Cardiac fibroblast (primary cell): ENCODE measurements at regions not wholly inside any gene's neighbourhood (a gene's known extent, or its start where the extent isn't known, plus 50 kb on each side); places are given as distances from the start of the nearest gene placed in this dataset.

ENCODE experiments used
- DNase-seq, 2 donors: peaks; one replicate each; pipeline versions ENCODE4 v3.0.0 to v3.0.0-alpha.2; 2010; ENCODE audit warnings: low read depth in 2 of 2
- H3K4me3 ChIP-seq, 2 donors: replicated peaks in 1 of 2; 1 replicate in 1 of 2; 2 replicates in 1 of 2; pipeline ENCODE4 v1.5.1; 2011; ENCODE audit warnings: low read depth in 2 of 2, low read length in 2 of 2, mild to moderate bottlenecking in 2 of 2, moderate library complexity in 1 of 2
- TF ChIP-seq, protein P1 (sequence below): IDR thresholded peaks from one replicate; pipeline ENCODE4 v1.5.1; 2011; ENCODE audit warnings: low read depth, mild to moderate bottlenecking, low read length, inconsistent platforms

DNA sequence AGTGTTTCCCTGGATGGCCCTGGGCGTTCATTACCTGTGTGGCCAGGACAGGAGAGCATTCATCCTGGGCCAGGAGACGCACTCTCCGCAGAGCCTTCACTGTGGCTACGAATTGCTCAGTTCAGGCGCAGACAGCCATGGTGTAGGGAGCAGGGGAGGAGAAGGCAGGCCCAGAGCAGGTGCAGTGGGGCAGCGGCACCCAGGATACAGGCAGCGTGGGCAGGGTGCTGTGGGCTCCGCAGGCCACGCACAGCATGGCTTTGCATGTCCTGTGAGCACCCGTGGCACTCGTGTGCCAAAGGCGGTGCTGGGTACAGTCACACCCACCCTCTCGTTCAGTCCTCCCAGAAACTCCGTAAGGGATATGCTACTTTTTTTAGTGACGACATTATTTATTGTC is 124.2 kb upstream of the B3GAT1 start:
- H3K4me3 ChIP-seq = no peak overlapping the region
- no peak for DNase-seq
- TF ChIP-seq, protein P1, sequence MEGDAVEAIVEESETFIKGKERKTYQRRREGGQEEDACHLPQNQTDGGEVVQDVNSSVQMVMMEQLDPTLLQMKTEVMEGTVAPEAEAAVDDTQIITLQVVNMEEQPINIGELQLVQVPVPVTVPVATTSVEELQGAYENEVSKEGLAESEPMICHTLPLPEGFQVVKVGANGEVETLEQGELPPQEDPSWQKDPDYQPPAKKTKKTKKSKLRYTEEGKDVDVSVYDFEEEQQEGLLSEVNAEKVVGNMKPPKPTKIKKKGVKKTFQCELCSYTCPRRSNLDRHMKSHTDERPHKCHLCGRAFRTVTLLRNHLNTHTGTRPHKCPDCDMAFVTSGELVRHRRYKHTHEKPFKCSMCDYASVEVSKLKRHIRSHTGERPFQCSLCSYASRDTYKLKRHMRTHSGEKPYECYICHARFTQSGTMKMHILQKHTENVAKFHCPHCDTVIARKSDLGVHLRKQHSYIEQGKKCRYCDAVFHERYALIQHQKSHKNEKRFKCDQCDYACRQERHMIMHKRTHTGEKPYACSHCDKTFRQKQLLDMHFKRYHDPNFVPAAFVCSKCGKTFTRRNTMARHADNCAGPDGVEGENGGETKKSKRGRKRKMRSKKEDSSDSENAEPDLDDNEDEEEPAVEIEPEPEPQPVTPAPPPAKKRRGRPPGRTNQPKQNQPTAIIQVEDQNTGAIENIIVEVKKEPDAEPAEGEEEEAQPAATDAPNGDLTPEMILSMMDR = no peak

DNA sequence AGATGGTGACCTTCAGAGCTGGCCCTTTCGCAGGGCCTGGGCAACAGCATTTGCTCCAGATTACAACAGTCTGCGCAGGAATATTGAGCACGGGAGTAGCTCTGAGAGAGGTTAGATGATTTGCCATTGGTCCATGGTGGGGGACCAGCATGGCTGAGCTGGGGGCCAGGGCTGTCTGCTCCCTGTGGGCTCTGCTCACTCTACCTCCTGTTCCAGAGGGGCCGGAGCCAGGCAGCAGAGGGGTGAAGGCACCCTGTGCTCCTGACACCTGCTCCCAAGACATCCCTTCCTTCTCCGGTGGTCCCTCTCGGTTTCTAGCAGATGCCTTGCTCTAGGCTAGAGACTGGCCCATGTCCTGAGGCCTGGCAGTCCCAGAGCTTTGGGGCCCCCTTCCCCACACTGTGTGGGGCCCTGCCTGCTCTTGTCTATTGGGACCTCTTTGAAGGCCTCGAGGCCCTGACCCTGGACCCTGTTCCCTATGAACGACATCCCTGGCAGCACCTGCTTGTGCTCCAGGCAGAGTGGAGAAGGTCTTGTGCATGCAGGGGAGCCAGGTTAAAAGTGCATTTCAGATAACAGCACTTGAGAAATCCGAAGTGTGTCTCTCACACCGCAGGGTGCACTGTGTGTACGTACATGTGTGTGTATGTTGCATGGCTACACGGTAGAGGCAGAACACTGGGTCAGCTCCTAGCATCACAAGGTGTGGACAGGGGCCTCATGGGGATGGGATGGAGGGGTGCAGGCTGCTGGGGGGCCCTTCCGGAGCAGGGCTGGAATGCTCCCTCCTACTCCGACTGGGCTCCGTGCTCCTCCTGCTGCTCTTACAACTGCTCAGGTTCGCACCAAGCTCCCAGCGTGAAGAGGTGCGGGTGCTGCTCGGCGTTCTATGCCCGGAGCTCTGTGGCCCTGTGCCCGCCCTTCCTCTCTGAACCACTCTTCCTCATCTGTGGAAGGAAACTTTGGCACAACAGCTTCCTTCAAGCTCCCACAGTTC is 123.3 kb upstream of the B3GAT1 start:
- no peak overlapping the region for H3K4me3 ChIP-seq
- DNase-seq = no peak
- TF ChIP-seq, protein P1 = no peak

DNA sequence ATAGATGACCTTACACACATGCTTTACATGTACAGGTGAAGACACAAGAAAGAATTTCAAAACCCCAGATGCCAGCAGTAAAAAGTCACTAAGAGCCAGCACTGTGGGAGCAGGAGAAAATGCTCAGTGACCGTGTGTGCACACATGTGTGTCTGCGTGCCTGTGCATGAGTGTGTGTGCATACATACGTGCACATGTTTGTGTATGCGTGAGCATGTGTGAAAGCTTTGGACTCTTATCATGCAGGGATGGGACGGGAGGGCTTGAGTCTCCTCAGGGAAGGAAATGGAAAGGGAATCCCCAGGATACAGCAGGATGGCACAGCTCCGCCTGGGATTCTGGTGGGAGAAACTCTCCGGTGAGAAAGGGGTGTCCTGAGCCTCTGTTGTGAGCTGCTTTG is 121.5 kb upstream of the B3GAT1 start:
- DNase-seq = no peak
- H3K4me3 ChIP-seq = no peak overlapping the region
- TF ChIP-seq, protein P1 = no peak

DNA sequence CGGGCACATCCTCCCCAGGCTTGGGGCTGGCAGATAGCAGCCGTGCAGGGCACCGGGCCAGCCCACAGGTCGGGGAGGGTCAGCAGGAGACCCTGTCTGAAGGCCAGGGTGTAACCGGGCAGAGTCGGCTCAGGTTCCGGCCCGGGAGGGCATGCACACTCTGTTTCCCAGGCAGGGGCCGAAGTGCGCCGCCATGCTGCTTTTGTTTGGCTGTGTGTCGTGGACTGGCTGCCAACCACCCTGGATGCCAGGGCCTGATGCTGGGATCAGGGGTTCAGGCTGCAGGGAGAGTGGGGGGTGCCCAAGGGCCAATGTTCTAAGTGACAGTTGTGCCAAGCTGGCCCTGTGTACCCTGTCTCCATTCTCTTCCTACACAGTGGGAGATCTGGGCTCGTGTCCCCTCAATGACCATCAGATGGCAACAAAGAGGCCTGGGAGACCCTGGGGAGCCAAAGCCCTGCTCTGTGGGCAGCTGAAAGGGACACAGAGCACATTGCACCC is 120.9 kb upstream of the B3GAT1 start:
- no peak overlapping the region for H3K4me3 ChIP-seq
- DNase-seq = no peak
- TF ChIP-seq, protein P1 = no peak

DNA sequence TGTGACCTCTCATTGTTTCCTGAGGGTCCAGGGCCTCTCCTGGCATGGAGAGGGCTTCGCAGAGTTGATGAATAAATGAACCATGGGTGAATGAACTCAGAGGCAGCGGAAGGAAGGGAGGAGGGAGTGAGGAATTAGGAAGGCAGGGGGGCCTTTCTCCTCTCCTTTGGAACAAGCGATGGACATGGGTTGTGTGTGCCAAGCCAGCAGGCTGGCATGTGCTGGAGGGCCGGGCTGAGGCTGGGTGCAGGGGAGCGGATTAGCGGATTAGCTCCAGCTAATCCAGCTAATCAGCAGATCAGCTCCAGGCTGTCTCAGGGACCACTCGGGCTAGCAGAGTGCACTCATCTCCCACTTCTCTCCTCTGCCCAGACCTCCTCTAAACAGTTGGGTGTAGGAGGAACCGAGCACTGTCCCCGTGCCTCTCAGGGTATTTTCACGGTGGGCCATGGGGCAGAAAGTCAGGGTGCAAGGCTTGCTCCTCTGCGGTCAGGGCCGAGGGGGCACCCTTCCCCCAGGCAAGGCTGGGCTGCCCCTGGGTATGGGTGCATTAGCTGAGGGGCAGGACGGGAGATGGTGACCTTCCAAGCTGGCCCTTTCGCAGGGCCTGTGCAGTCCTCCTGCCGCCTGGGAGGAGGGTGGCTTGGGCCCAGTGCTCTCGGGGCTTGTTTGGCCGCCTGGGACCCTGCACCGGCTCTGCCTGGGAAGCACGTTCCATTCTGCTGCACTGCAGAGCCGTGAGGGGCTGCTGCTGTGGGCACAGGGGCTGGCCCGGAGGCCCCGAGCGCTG is 120.3 kb upstream of the B3GAT1 start:
- TF ChIP-seq, protein P1 = no peak
- DNase-seq = no peak
- no peak overlapping the region for H3K4me3 ChIP-seq

DNA sequence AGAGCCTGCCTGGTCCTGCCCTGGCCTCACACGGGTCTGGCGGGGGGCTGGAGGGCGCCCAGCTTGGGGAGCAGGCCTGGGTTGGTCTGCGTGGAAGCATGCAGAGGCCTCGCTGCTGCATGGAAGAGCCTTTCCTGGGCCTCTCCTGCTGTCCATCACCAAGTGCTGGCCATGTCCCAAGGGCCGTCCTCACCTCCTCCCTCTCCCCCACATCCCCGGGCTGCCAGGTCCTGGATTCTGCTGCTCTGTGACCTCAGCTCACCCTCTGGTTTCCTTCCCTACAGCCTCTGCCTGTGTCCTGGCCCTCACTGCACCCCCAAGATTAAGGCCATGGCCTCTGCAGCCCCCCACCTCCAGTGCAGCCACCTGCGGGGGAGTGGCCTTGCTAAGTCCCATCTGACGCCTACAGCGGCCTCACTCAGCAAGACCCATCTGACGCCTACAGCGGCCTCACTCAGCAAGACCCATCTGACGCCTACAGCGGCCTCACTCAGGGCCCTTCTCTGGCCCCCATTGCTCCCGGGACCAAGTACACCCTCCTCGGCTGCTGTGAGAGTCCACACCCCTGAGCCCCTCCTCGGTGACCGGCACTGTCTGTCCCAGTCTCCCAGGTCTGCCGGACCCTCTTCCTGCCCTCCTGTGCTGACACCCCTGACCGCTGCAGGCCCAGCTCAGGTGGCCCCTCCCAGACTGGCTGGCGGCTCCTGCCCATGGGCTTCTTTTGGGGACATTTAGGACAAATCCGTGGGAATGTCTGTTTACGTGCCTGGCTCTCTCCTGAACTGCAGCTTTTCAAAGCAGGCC is 119.5 kb upstream of the B3GAT1 start:
- DNase-seq = no peak
- TF ChIP-seq, protein P1 = no peak
- no peak overlapping the region for H3K4me3 ChIP-seq
